ENCODE measurements at regions not wholly inside any gene's neighbourhood (a gene's known extent, or its start where the extent isn't known, plus 50 kb on each side); places are given as distances from the start of the nearest gene placed in this dataset.
A peak's percentile ranks its signal among the peaks of the same experiment; 100 is the strongest.

GRCh38 chr4:125020089-125021034 lies 294.4 kb upstream of the FAT4 start:
- Histone ChIP-seq H3K27ac (no peak overlapping the region), H3K36me3 (no peaks in the 10 kb centered on the region), H3K4me3 (no peak overlapping the region), H3K9me3 (no peaks in the 10 kb centered on the region), H3K4me1 (peaks cover 0 to 4% (median 0%) of the 10 kb centered on the region in 3 donors), H3K27me3 (no peaks in the 10 kb centered on the region)
- no peak for DNase-seq
- TF ChIP-seq POLR2A (IDR thresholded peaks at IDR 0.05), result no peak
- TF ChIP-seq CTCF (IDR thresholded peaks at IDR 0.05), result no peak
- intact Hi-C loops (cut with DNase I), result no loop called here
- WGBS, 2 donors, result 34 to 64% methylated on average over 2 of the region's 2 CpGs

GRCh38 chr4:125016892-125017299 lies 297.9 kb upstream of the FAT4 start:
- 70 to 74% methylated on average over 5 of the region's 5 CpGs for WGBS, 2 donors
- TF ChIP-seq CTCF (IDR thresholded peaks at IDR 0.05), result no peak
- TF ChIP-seq POLR2A (IDR thresholded peaks at IDR 0.05), result no peak
- H3K27ac ChIP-seq, result no peak overlapping the region
- intact Hi-C loops (cut with DNase I), result no loop called here
- no peaks in the 10 kb centered on the region for H3K36me3 ChIP-seq
- H3K27me3 ChIP-seq, result no peaks in the 10 kb centered on the region
- no peaks in the 10 kb centered on the region for H3K9me3 ChIP-seq
- no peak overlapping the region for H3K4me3 ChIP-seq
- no peak for DNase-seq
- peaks cover 0 to 4% (median 0%) of the 10 kb centered on the region in 3 donors for H3K4me1 ChIP-seq

- TF ChIP-seq POLR2A (IDR thresholded peaks at IDR 0.05) (no peak), CTCF (IDR thresholded peaks at IDR 0.05) (no peak)
- Histone ChIP-seq H3K36me3 (no peaks in the 10 kb centered on the region), H3K27me3 (no peaks in the 10 kb centered on the region), H3K4me3 (no peak overlapping the region), H3K4me1 (peaks cover 0 to 12% (median 0%) of the 10 kb centered on the region in 3 donors), H3K27ac (no peak overlapping the region), H3K9me3 (no peaks in the 10 kb centered on the region)
- DNase-seq, result no peak
- intact Hi-C loops (cut with DNase I), result no loop called here
- WGBS, 2 donors, result 50 to 82% methylated on average over 1 of the region's 1 CpG
Measured at GRCh38 chr4:125013891-125014290, 300.9 kb upstream of the FAT4 start.

GRCh38 chr4:125011646-125012045 lies 299.1 kb upstream of the ANKRD50 start:
- no peak for DNase-seq
- H3K4me3 ChIP-seq, result no peak overlapping the region
- 24 to 44% methylated on average over 2 of the region's 2 CpGs for WGBS, 2 donors
- TF ChIP-seq CTCF (IDR thresholded peaks at IDR 0.05) (no peak), POLR2A (IDR thresholded peaks at IDR 0.05) (no peak)
- intact Hi-C loops (cut with DNase I), result no loop called here
- H3K27ac ChIP-seq, result peak overlapping the region in 1 of 4 donors; percentile 40
- no peaks in the 10 kb centered on the region for H3K36me3 ChIP-seq
- no peaks in the 10 kb centered on the region for H3K27me3 ChIP-seq
- H3K9me3 ChIP-seq, result no peaks in the 10 kb centered on the region
- H3K4me1 ChIP-seq, result peaks cover 0 to 12% (median 0%) of the 10 kb centered on the region in 3 donors

DNA sequence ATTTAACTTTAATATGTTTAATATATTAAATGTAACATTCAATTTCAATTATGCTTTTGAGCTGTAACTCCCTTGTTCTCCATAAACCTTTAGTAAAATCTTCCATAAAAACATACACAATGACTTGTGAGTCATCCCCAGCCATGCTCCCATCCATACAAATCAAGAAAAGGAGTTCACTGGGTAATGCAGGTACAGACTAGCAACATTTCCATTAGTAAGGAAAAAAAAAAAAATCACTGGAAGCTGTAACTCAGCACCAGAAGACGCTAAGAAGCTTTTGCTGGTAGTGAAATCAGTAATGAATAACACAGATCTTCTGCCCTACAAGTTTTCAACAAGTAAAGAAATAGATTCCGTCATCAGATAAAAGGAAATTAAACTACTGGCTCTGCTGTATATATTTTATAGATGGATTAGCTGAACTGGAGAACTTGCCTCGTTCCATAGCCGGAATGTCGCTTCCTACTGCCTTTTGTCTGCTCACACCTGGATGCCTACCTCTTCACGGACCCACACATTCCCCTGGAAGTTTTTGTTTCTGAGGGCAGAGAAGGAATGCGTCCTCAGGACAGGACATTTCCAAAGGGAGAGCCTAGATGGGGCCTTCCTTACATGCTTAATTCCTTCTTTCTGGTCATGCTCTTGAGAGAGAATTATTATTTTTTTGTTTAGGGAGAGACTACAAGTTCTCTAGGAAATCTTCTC lies 298.4 kb upstream of the ANKRD50 start:
- Histone ChIP-seq H3K27ac (peak overlapping the region in 3 of 4 donors; percentile 38 to 55 (median 40)), H3K9me3 (no peaks in the 10 kb centered on the region), H3K27me3 (no peaks in the 10 kb centered on the region), H3K4me1 (peaks cover 0 to 12% (median 0%) of the 10 kb centered on the region in 3 donors), H3K4me3 (no peak overlapping the region), H3K36me3 (no peaks in the 10 kb centered on the region)
- WGBS, 2 donors, result 41 to 63% methylated on average over 7 of the region's 7 CpGs
- TF ChIP-seq POLR2A (IDR thresholded peaks at IDR 0.05) (no peak), CTCF (IDR thresholded peaks at IDR 0.05) (no peak)
- intact Hi-C loops (cut with DNase I), result no loop called here
- DNase-seq, result no peak

All from esophagus squamous epithelium (tissue), 5 donors.